HG02981 (cell line): ENCODE measurements at regions not wholly inside any gene's neighbourhood (a gene's known extent, or its start where the extent isn't known, plus 50 kb on each side); places are given as distances from the start of the nearest gene placed in this dataset.
"Not testable (repeated sequence)": the region's sequence is repeated elsewhere in the genome, so short reads cannot be mapped to it uniquely, and the experiment has no call there.

ENCODE experiments used
- ATAC-seq: cut with Tn5 transposase; IDR thresholded peaks from one replicate; pipeline ENCODE4 v1.9.1; 2021; ENCODE audit warnings: mild to moderate bottlenecking, moderate library complexity; ENCODE audit not compliant: unreplicated experiment

DNA sequence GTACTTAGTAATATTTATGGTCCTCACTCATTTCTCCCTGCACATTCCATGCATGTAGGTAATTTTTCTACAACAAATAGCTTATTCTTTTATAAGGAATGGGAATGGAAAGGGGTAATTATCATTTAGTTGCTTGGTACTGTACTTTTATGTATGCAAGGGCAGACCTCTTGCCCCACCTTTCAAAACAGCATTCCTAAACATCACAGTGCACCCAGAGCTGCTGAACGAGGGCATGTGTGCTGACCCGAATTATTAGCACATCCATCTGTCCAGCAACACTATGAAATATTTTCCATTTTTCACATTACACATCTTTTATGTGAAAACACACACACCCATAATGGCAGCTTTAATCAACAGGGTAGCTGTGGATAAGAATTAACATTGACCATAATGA is 228.6 kb upstream of the ARRDC3 start:
- ATAC-seq = no peak

DNA sequence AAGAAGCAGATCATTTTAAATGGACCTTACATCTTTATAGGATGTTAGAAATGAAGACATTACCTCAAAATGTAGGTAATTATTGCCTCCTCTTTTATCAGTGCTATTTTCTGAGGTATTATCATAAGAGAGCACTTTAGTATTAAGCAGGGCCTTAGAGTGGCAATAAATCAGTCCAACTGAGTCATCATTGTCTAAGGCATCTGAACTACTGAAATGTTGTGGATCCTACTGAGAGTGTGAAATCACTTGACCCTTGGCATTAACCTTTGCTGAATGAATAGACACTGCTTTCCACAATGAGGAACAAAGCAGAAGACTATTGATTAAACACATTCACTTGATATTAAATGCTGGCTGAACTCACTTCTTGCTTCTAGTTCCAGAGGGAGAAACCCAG is 224.6 kb upstream of the ARRDC3 start:
- ATAC-seq = no peak

DNA sequence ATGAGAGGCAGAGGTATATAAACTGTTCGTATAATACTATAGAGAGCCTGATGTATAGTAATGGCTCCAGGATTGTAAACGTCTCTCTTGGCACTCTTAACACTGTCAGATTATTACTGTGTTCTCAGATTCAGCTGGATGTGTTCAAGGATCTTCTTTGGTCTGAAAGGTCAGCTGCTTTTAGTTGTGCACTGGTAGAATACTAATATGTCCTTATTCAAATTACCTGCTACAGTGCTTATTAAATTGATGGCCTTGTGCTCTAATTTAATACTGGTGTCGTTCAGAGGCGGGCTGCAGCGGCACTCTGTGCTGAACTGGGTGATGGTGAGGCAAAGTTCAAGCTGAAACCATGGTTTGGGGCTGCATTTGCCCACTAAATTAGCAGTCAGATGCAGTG is 216.7 kb upstream of the ARRDC3 start:
- no peak for ATAC-seq

DNA sequence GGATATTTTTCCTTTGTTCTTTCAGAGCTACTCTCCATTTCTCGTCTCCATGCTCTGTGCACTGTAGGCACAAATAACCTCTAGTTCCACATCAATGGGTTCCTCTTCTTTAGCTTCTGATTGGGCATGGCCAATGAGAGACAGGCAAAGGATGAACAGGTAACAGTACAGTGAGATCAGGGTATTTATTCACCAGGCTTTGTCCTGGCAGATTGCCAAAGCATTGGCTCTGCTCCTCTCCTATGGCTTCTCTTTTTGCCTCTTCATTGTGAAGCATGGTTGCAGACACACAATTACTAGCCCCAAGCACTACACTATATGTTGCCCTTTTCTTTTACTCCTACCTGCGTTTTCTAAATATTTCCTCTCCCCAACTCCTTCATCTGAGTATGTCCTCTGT is 215.1 kb upstream of the ARRDC3 start:
- ATAC-seq = no peak

DNA sequence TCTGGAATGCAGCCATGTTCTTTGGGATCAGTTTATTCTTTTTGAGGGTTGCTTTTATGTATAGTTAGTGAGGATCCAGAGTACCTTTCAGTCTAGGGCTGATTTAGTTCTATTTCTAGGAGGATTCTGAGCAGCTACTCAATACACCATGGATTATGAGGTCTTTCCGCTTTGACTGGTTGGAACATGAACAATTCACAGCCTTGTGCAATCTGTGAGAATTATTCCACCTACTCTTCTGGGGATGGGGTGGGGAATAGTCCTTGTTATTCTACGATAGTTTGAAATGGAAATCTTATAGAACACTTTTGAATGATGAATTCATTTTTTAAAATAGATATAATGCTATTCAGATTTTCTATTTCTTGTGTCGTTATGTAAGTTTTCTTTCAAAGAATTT is 212.3 kb upstream of the ARRDC3 start:
- no peak for ATAC-seq

DNA sequence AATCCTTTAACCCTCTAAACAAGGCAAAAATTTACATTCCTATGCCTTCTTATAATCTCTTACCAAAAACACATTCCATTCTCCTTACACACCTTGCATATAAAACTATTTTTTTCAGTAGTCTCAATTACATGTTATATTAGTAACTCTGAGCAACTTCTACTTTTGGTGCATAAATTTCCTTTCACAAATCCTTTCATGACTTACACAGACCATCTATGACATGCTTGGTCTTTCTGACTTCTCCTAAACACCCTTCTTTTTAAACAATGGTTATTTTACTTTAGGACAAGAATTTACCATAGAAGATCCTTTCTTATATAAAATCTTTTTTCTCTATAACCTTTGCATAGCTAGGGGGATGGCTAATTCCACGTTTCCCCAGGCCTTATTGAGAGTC is 208.0 kb upstream of the ARRDC3 start:
- ATAC-seq = no peak

DNA sequence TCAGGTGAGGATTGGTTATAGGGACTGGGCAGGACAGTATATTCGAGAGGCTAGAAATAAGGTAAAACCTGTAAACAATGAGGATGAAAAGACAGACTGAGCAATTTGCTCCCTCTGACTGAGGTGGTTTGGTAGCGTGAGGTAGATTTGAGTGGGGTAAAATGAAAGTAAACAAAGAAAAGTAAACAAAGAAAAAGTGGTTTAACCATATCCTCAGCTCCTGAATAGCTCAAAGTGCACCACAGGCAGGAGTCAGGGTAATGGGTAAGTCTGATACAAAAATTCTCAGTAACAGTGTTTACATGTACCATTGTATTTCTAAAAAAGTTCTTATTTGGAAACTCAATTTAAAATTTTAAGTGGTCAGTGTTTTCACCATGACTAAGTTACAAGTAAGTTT is 203.1 kb upstream of the ARRDC3 start:
- ATAC-seq = no peak

DNA sequence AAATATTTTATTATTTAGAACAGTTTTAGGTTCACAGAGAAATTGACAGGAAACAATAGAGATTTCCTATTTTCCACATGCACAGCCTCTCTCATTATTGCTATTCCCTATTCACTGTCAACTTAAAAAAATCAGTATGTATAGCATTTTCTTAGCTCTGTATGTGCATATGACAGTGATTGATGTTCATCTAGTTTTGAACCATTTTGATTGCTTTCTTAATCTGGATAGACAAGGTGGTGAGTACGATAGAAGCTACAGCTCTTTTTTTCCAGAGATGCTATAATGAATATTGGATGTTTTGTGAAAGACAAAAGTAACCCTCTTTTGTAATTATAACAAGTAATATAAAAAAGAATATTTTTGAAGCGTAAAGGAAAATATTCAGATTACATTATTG is 201.2 kb upstream of the ARRDC3 start:
- ATAC-seq = no peak

DNA sequence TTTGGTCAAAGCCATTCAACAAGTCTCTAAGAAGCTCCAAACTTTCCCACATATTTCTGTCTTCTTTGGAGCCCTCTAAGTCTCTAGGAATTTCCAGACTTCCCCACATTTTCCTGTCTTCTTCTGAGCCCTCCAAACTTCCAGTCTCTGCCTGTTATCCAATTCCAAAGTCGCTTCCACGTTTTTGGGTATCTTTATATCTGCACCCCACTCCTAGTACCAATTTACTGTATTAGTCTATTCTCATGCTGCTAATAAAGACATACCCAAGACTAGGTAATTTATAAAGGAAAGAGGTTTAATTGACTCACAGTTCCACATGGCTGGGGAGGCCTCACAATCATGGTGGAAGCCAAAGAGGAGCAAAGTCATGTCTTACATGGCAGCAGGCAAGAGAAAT is 182.9 kb upstream of the ARRDC3 start:
- ATAC-seq = not testable (repeated sequence)

DNA sequence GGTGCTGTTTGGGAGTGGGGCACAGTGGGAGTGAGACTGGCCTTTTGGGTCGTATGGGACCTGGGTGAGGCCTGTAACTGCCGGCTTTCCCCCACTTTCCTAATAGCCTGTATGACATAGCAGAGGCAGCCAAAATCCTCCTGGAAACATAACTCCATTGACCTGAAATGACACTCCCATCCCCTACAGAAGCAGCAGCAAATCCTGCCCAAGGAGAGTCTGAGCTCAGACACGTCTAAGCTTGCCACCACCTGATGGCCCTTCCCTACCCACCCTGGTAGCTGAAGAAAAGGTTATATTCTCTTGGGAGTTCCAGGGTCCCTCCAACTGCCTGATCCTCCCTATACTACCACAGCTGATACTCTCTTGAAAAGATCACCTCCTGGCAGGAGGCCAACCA is 179.8 kb upstream of the ARRDC3 start:
- ATAC-seq = no peak

DNA sequence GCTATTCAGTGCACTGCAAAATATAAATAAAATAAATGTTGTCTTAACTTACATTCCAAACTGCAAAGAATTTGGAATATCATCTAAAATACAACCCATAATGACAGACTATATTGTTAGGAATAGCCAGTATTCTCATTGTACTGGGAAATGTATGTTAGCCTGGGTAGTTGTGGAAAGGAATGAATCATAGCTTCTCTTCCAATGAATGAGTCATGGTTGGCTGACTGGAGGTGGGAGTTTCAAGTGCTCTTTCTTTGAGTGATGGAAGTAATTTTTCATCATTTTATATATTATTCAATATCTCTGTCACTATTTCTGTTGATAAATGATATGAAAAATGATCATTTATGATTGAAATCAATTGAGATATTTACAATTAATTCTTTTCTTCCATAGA is 158.6 kb upstream of the ARRDC3 start:
- no peak for ATAC-seq

DNA sequence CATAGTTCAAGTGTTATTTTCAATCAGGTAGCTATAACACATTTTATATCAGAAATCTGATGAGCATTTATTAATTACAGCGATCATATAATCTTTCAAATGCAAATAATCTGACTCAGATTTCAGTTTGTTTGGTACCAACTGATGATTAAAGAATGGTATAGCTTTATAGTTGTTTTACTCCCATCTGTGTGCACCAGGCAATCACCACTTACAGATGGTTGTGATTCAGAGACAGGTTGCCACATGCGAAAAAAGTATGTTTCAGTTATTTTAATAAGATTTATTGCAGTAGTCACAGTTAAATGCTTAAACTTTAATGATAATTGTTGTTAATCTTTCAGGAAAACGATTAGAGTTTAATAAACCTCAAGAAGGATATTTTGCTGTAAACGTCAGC is 155.1 kb upstream of the ARRDC3 start:
- ATAC-seq = no peak

DNA sequence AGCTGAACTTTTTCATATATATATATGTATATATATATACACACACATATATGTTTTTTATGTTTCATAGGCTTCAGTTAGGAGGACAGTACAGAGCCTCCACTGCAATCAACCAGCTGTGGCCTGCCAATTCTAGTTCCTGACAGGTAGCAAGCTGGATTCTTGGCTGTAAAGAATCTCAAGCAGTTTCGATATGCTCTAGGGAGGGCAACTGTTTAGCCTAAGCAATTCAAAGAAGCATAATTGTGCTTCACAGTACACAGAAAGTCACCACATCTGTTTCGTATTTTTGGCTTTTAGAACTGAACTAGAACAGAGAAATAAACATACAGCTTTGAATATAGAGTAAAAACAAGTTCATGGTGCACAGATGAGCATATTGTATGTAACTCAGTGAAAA is 152.4 kb upstream of the ARRDC3 start:
- no peak for ATAC-seq

DNA sequence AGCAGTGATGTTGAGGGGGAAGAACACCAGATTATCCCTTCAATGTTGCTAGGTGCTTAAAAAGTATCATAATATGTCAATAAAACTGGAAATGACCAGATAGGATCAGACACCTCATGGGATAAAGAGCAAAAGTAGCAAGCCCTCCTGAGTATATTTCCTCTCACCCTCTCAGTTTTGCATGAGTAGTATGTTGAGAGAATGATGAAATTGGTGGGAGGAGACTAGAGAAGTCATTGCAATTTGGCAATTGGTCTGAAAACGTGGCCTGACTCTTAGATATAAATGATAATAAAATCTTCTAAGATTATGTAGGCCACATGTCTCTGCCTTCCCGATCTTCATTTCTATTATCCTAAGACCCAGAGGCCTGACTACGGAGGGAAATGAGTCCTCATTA is 151.2 kb upstream of the ARRDC3 start:
- no peak for ATAC-seq

DNA sequence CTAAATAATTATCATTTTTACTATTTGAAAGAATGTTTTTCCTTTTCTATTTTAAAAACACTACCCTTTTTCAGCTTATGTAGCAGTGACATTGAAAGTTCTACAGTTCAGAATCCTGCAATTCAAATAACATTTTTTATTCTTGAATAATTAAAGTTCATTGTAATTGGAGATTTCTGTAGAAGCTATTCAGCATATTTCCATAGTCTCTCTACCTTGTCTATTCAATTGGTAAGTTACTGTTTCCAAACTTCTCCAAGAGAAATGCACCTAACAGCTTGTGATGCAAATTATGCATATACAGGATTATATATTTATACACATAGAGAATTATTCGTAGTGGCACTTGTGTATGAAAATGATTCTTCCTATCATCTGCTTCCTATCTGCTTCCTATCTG is 149.7 kb upstream of the ARRDC3 start:
- ATAC-seq = no peak

DNA sequence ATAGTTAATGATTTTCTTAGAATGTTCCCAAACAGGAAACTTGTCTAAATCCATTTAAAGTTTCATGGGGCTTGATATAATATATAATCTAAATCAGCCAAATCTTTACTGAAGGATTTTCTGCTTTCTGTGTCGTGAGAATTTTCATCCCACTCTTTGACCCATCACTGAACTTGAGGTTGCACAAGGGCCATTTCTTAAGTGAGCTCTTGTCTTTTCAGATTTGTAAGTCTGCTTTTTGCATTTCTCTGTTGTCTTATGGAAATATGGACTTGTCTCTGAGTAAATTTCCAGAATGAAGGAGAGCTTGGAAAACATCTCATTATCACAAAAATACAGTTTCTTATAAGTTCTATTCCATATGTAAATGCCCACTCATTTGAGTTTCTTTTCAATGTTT is 149.2 kb upstream of the ARRDC3 start:
- no peak for ATAC-seq

DNA sequence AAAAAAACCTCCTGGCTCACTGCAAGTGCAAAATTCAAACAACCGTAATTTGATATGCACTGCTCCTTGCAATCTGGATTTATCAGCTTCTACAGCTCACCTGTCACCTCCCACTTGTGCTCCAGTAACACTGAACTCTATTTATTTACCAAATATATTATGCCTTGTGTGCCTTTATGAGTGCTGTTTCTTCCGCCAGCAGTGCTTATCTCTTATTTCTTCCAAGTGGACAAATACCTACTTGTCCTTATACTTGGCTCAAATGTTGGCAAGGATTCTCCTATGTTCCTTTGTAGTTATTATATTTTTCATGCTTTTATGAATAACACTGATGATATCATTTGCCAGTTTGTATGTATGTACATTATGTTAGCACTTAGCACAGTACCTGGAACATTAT is 145.7 kb upstream of the ARRDC3 start:
- no peak for ATAC-seq

DNA sequence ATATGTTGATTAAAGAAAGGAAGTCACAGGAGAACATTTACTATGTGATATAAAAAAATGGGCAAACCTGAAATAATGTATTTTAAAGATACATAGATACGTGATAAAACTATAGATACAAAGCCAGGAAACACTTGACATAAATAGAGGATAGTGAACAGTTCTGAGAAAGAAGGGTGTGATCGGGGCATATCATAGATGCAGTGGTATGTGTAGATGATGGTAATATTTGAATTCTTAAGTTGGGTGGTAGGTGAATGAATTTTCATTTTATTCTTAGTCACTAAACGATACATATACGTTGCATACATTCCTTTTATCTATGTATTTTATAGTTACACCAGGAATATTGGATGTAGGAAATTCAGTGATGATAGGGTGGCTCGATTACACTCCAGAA is 138.7 kb upstream of the ARRDC3 start:
- ATAC-seq = no peak

DNA sequence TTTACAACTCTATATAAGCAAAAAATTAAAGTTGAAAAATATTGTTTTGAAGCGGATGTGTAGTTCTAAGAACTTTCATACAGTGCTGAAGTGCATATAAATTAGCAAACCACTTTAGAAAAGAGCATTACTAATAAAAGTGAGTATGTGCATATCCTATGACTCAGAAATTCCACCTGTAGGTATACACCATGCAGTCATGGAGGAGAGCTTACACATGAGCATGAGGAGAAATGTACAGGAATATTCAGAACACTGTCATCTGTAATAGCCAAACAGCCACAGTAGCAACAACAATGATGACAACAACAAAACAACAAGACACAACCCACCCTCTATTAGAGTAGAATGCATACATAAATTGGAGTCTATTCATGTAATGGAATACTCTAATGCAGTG is 138.2 kb upstream of the ARRDC3 start:
- no peak for ATAC-seq

DNA sequence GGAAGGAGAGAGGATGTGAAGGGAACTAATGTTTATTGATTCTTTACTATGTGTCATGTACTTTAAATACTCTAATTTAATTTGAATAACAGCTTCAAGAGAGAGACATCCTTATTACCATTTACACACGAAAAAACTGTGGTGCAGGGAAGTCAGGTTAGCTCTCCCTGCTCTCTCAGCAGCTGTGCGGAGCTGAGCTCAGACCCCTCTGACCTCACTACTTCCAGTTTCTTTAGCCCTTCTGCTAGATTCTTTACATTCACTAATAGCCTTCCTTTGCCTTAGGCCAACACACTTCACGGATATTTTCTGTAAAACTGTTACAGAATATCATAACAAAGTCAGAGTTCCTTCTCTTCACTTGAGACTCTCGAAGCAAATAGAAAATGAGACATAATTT is 131.3 kb upstream of the ARRDC3 start:
- no peak for ATAC-seq

DNA sequence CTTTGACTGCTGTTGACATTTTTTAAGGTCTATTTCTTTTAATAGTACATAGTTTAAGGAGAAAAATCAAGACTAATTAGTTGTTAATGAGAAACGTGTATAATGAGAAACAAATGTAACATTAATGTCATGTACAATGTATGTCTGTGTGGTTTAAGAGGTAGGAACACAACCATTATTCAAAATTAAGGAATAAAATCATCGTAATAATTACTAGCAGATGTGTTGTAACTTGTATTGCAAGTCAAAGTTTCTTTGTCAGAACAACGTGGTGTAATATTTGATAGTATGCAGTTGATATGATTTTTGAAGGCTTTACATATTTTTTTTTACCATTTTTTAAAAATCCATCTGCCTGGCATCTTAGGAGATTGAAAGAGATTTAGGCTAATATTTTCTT is 120.2 kb upstream of the ARRDC3 start:
- no peak for ATAC-seq

DNA sequence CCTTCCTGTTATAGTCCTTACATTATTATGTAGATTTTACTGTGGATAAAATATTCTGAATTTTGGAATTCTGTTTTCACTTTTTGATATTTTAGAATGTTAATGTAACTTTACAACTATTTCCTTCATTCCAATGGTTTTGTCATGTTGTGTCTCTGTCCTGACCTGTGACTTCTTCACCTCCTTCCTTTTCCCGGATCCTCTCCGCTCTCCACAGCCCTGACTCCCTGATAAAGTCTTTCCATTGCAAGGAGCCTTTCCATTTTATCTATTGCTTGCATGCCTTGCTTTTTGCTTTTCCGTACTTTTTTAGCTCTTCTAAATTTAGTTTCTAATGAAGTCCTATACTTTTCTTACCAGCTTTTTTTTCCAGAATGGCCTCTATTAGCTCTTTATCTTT is 117.6 kb upstream of the ARRDC3 start:
- ATAC-seq = no peak

DNA sequence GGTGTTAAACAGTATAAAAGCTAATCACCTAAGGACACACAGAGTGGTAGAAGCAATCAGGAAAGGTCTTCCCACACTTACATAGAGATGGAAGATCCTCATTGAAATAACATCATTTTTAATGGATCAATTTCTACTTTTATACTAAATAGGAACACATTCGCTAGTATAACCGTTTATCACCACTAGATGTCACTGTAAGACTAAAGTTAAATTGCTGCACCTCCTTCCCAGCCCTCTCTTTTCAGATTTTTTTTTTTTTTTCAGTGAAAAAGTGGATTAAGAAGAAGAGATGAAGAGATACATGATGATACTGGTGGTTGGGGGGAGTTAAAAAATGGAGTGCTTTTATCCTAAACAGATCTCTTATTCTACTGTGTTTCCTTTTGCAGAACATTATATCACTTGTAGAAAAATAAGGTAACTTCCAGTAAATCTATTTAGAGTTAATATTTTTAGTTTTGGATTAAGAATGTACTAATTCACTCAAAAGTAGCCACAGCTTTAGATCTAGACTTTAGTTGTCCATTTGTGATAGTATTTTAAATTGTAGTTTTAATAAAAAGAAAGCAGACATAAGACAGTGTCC is 116.9 kb upstream of the ARRDC3 start:
- no peak for ATAC-seq

DNA sequence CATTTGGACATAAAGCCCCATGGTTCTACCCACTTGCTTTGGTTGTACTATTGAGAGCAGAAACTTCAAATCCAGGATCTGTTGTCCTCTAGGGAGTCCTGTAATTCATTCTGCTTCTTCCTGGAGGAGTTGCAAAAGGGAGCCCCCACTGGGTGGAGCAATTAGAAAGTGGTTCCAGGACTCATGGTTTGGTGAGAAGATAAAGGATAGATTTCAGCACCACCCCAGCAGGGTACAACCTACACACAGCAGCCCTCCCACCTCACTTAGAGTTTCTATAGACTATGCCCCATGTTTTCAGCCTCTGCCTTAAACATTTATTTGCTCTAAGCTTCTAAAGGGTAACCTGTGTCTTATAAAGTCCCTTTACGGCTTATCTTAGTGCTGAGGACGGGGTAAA is 112.6 kb upstream of the ARRDC3 start:
- ATAC-seq = no peak
